ENCODE measurements at regions not wholly inside any gene's neighbourhood (a gene's known extent, or its start where the extent isn't known, plus 50 kb on each side); places are given as distances from the start of the nearest gene placed in this dataset.

GRCh38 chr14:22379727-22380126, 209.3 kb downstream of the DAD1 start:
- TF ChIP-seq ZNF274 (IDR thresholded peaks at IDR 0.05; ENCODE audit: low read depth, low read length) (no peak), CTCF (IDR thresholded peaks at IDR 0.05 in 2 of 3, conservative IDR thresholded peaks at IDR 0.05 in 1 of 3; ENCODE audit: borderline replicate concordance in 1 of 3, insufficient read depth in 1 of 3, low read depth in 2 of 3, low read length in 2 of 3) (no peak), POLR2AphosphoS5 (IDR thresholded peaks at IDR 0.05; ENCODE audit: low read depth, low read length) (no peak), YY1 (IDR thresholded peaks at IDR 0.05; ENCODE audit: extremely low read depth, insufficient replicate concordance, low read depth, low read length) (no peak), TCF7L2 (IDR thresholded peaks at IDR 0.05; ENCODE audit: borderline replicate concordance, extremely low read depth, insufficient read depth, insufficient read length) (no peak), MAX (IDR thresholded peaks at IDR 0.05) (no peak), REST (IDR thresholded peaks at IDR 0.05; ENCODE audit: low read depth) (no peak), POLR2A (IDR thresholded peaks at IDR 0.05; ENCODE audit: borderline replicate concordance, extremely low read depth, insufficient read depth, insufficient read length) (no peak), ATF3 (IDR thresholded peaks at IDR 0.05) (no peak), CEBPB (IDR thresholded peaks at IDR 0.05; ENCODE audit: low read depth) (no peak), EZH2 (IDR thresholded peaks at IDR 0.05) (no peak), EGR1 (IDR thresholded peaks at IDR 0.05; ENCODE audit: low read depth) (no peak), FOSL1 (IDR thresholded peaks at IDR 0.05; ENCODE audit: low read depth) (no peak)
